Thyroid gland (tissue), 4 donors: ENCODE measurements at regions not wholly inside any gene's neighbourhood (a gene's known extent, or its start where the extent isn't known, plus 50 kb on each side); places are given as distances from the start of the nearest gene placed in this dataset.

ENCODE experiments used
- POLR2A ChIP-seq, 2 donors: fragments of 450-650 bp; IDR thresholded peaks; one replicate each; pipeline ENCODE4 v1.6.1; 2017; ENCODE audit warnings: antibody characterized with exemption in 2 of 2, mild to moderate bottlenecking in 2 of 2, moderate library complexity in 1 of 2
- TF ChIP-seq, protein P1 (sequence below), 6 experiments: fragments of 200-600 bp in 3 of 6; fragments of 450-650 bp in 3 of 6; sonication (generic) in 3 of 6; IDR thresholded peaks; one replicate each; pipeline ENCODE4 v1.5.1; 2016 to 2019; ENCODE audit warnings: antibody characterized with exemption in 6 of 6, mild to moderate bottlenecking in 2 of 6, inconsistent platforms in 1 of 6, moderate library complexity in 1 of 6

DNA sequence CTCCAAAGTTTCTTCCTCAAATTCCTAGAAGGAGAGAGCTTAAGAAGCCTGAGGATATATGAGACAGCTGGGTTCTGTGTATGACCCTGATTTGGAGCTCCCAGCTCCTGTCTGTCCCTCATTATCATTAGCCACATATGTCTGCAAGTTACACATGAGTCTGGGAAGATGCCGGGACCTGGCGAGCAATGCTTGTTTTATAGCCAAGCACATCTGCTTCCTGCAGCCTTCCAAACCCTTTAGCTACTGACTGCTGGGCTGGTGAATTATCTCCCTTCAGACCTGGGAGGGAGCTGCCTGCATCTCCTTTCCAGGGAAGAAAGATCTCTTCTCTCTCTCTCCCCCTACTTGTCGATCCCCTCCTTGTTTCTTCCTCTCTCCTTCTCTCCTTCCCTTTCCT, 556.7 kb upstream of the BOD1L1 start:
- TF ChIP-seq, protein P1, sequence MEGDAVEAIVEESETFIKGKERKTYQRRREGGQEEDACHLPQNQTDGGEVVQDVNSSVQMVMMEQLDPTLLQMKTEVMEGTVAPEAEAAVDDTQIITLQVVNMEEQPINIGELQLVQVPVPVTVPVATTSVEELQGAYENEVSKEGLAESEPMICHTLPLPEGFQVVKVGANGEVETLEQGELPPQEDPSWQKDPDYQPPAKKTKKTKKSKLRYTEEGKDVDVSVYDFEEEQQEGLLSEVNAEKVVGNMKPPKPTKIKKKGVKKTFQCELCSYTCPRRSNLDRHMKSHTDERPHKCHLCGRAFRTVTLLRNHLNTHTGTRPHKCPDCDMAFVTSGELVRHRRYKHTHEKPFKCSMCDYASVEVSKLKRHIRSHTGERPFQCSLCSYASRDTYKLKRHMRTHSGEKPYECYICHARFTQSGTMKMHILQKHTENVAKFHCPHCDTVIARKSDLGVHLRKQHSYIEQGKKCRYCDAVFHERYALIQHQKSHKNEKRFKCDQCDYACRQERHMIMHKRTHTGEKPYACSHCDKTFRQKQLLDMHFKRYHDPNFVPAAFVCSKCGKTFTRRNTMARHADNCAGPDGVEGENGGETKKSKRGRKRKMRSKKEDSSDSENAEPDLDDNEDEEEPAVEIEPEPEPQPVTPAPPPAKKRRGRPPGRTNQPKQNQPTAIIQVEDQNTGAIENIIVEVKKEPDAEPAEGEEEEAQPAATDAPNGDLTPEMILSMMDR (IDR thresholded peaks at IDR 0.05) = no peak
- TF ChIP-seq POLR2A (IDR thresholded peaks at IDR 0.05) = no peak
